ENCODE measurements at regions not wholly inside any gene's neighbourhood (a gene's known extent, or its start where the extent isn't known, plus 50 kb on each side); places are given as distances from the start of the nearest gene placed in this dataset.

GRCh38 chr22:49216579-49216978 is 611.1 kb downstream of the BRD1 start:
- DNase-seq, result no peak

DNA sequence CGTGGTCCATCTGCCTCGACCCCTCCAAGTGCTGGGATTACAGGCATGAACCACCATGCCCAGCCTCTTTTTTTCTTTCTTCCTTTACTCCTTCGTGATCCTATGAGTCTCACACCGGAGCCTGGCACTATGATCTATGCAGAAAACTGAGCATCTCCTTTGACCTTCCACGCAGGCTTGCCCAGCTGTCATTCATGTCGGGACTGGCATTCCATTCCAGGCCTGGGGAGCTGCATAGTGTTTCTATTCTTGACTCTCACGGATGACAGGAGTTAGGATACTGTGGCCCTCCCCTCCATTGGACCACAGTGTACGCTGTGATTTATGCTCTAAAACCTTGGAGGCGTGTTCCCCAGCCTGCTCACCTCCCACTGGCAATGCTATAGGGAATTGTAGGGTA is 611.8 kb downstream of the BRD1 start:
- no peak for DNase-seq

DNA sequence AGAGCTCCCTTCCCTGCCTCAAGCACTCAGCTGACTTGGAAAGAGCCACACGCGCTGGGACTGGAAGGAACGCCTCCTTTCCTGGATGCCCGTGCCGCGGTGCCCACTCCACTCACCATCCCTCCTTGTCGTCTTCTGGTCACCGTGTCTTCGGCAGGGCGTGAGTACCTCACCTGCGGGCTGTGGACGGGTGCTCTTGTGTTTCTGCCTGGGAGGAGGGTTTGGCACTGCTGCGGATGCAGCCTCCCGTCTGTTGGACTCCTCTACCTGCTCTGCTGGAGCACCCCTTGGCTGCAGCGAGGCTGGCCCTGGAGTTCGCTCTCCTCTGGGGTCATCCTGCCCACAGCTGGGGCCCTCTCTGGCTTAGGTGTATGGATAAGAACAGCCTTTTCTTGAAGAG is 612.7 kb downstream of the BRD1 start:
- DNase-seq, result no peak

DNA sequence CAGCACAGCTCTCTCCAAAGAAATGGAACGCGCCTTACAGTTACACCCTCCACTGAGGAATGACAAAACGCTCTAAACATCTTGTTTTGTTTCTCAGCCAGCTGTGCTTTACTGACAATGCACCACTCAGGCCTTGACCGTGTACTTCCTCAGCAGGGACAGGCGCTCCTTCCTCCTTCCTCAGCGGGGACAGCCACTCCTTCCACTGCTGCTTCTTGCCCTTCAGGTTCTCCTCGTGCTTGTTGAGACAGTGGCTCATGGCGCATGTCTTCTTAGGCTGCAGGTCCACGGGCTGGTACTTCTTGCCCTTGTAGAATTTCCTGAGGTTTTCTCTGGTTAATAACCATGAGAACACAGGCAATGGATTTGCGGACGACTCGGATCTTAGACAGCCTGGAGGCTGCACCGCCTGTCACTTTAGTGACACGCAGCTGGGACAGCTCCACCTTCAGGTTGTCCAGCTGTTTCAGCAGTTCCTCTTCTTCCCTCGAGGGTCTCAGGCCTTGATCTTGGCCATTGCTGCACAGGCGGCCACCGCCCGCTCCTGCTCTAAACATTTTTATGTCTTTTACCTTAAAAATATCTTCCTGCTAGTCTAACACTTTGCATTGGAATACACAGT is 613.8 kb downstream of the BRD1 start:
- no peak for DNase-seq

DNA sequence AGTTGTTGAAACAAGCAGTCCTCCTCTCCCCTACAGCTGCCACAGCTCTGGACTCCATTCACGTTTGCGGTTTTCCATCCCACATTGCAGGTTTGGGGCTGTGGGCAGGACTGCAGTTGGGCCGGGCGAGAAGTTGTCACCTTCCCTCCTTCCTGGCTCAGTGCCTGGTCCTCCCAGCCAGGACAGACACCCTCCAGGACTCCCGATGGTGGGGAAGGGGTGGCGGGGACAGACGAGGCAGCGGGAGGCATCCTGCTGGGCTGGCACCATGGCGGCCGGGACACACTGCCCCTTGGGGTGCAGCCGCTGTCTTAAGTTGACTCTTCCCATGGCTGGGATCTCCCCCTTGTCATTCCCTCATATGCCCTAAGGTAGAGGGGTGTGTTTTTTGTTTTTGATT is 615.2 kb downstream of the BRD1 start:
- no peak for DNase-seq

DNA sequence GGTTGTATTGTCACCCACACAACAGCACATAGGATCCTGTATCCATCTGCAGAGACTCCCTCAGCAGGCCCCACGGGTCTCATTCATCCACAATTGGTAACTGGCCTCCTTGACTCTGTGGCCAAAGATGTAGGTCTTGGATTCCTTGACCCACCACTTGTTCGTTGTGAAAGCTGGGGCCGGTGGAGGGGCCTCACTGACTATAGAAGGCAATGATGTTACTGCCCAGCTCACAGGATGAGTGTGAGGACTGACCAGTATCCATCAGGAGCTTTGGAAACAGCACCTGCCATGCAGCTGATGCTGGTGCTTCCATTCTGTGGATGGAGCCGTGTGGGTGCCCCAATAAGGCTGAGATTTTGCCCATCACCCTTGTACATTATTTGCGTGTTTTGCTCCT is 615.7 kb downstream of the BRD1 start:
- DNase-seq, result no peak

GRCh38 chr22:49211176-49211575 is 616.5 kb downstream of the BRD1 start:
- no peak for DNase-seq

GRCh38 chr22:49210606-49211005 is 617.1 kb downstream of the BRD1 start:
- no peak for DNase-seq

- DNase-seq, result no peak
Measured at GRCh38 chr22:49209452-49210195, 618.0 kb downstream of the BRD1 start.

- DNase-seq, result no peak
Measured at GRCh38 chr22:49208768-49209252, 618.9 kb downstream of the BRD1 start.

GRCh38 chr22:49208004-49208402 is 619.7 kb downstream of the BRD1 start:
- DNase-seq, result no peak

DNA sequence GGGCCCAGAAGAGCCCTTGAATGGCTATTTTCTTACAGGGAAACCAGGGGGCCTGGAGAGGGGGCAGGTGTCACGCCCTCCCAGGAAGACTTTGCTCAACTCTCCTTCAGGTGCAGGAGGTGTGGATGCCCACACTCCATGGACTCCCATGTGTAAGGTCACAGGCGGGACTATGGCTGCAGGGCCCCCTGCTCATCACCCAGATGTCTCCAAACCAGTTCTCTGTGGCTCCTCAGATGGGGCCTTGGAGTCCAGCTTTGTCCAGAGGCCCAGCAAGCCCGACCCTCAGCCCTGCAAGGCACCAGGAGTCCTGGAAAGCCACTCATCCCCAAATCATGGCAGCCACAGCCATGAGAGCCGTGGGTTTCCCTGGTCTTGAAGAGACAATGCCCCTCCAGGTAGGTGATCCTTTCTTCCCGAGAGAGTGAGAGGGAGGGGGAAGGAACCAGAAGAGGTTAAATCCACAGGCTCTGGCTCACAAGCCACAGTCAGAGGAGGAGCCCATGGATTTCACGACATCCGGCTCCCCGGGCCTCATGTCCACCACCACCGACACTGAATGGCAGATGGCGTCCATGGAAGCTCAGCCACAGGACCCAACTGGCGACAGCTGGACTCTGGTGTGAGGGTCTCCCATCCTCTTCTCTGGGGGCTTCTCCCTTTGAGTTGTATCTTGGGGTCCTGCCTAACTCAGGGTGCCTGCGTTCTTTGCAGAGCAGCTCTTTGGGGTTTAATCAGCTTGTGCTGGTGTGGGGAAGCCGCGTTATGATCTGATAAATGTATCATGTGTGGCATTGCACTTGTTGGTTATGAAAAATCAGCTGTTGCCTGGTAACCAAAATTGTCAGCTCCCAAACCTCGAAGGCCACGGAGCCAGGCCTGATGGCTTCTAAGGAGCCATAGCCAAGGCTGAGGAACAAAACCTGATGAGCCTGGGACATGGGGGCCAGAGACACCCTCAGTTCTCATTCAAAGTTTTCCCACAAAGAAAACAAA is 620.4 kb downstream of the BRD1 start:
- DNase-seq, result no peak

DNA sequence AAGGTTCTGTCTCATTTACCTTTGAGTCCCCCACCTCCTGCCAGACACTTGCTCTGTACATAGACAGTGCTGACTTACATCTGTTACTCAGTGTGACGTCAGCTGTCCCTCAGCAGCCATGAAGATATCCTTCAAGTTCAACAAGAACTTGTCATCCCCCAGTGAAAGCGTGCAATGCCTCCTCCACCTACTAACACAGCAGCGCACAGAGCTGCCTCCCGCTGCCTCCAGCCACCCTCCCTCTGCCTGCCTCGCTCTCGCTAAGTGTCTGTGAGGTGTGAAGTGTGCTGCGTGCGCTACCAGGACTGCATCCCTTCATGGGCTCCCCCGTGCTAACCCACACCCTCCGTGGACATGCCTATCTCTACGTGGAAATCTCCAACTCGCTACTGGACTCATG is 621.4 kb downstream of the BRD1 start:
- no peak for DNase-seq

GRCh38 chr22:49205483-49205800 is 622.2 kb downstream of the BRD1 start:
- DNase-seq, result no peak

- no peak for DNase-seq
Measured at GRCh38 chr22:49204599-49205482, 622.8 kb downstream of the BRD1 start.

- DNase-seq, result no peak
Measured at GRCh38 chr22:49203859-49204598, 623.6 kb downstream of the BRD1 start.

GRCh38 chr22:49203091-49203858 is 624.4 kb downstream of the BRD1 start:
- no peak for DNase-seq

DNA sequence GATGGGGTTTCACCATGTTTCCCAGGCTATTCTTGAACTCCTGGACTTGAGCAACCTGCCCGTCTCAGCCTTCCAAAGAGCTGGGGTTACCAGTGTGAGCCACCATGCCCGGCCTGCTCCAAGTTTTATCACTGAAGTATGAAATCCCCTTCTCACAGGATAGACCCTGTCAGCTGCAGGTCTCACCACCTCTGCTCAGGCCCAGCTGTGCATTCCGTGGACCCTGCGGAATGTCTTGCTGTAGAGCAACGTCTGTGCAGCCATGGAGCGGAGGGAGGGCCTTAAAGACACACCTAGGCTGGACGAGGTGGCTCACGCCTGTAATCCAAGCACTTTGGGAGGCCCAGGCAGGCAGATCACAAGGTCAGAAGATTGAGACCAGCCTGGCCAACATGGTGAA is 625.4 kb downstream of the BRD1 start:
- DNase-seq, result no peak

GRCh38 chr22:49201046-49201970 is 626.4 kb downstream of the BRD1 start:
- DNase-seq, result no peak

DNA sequence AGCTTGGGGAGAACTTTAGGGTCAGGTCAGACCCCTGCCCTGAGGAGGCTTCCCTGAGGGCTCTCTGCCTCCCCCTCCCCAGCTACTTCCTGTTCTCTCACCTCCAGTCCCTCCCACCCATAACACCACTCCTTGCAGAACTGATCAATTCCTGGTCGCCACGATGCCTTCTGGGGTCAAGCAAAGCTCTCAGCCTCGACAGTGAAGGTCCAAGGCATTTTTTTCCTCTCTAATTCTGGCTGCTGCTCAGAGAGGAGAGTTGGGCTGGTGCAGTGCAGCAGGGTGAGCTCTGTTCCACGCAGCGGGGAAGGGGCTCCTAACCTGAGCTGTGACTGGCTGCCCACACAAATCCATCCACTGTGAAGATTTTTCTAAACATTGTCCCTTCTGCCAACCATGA is 628.4 kb downstream of the BRD1 start:
- DNase-seq, result no peak
